ENCODE measurements at regions not wholly inside any gene's neighbourhood (a gene's known extent, or its start where the extent isn't known, plus 50 kb on each side); places are given as distances from the start of the nearest gene placed in this dataset.

- H3K4me3 ChIP-seq (replicated peaks; ENCODE audit: low read depth, low read length), result no peak overlapping the region
- DNase-seq (ENCODE audit: extremely low read depth, low read depth), result no peak
- TF ChIP-seq CTCF (IDR thresholded peaks at IDR 0.05; ENCODE audit: low read depth, low read length, missing control alignments), result no peak
Observed at GRCh38 chr2:104768694-104769093, 85.2 kb upstream of the POU3F3 start.

GRCh38 chr2:104769096-104769495, 84.8 kb upstream of the POU3F3 start:
- no peak for DNase-seq (ENCODE audit: extremely low read depth, low read depth)
- H3K4me3 ChIP-seq (replicated peaks; ENCODE audit: low read depth, low read length), result no peak overlapping the region
- TF ChIP-seq CTCF (IDR thresholded peaks at IDR 0.05; ENCODE audit: low read depth, low read length, missing control alignments), result no peak

GRCh38 chr2:104772996-104773395, 80.9 kb upstream of the POU3F3 start:
- no peak for DNase-seq (ENCODE audit: extremely low read depth, low read depth)
- TF ChIP-seq CTCF (IDR thresholded peaks at IDR 0.05; ENCODE audit: low read depth, low read length, missing control alignments), result no peak
- no peak overlapping the region for H3K4me3 ChIP-seq (replicated peaks; ENCODE audit: low read depth, low read length)

GRCh38 chr2:104774631-104775030, 79.3 kb upstream of the POU3F3 start:
- DNase-seq (ENCODE audit: extremely low read depth, low read depth), result no peak
- no peak overlapping the region for H3K4me3 ChIP-seq (replicated peaks; ENCODE audit: low read depth, low read length)
- TF ChIP-seq CTCF (IDR thresholded peaks at IDR 0.05; ENCODE audit: low read depth, low read length, missing control alignments), result no peak

- no peak for DNase-seq (ENCODE audit: extremely low read depth, low read depth)
- no peak overlapping the region for H3K4me3 ChIP-seq (replicated peaks; ENCODE audit: low read depth, low read length)
- TF ChIP-seq CTCF (IDR thresholded peaks at IDR 0.05; ENCODE audit: low read depth, low read length, missing control alignments), result no peak
Observed at GRCh38 chr2:104777721-104778120, 76.2 kb upstream of the POU3F3 start.

- no peak for TF ChIP-seq CTCF (IDR thresholded peaks at IDR 0.05; ENCODE audit: low read depth, low read length, missing control alignments)
- no peak for DNase-seq (ENCODE audit: extremely low read depth, low read depth)
Observed at GRCh38 chr2:104781151-104781550, 72.8 kb upstream of the POU3F3 start.

GRCh38 chr2:104784264-104784663, 69.7 kb upstream of the POU3F3 start:
- DNase-seq (ENCODE audit: extremely low read depth, low read depth), result no peak
- TF ChIP-seq CTCF (IDR thresholded peaks at IDR 0.05; ENCODE audit: low read depth, low read length, missing control alignments), result no peak
- no peak overlapping the region for H3K4me3 ChIP-seq (replicated peaks; ENCODE audit: low read depth, low read length)

More at GRCh38 chr2:104781151-104781550, 72.8 kb upstream of the POU3F3 start:
- no peak overlapping the region for H3K4me3 ChIP-seq (replicated peaks; ENCODE audit: low read depth, low read length)

Data from HFF-Myc (cell line).